HG02571 (cell line): ENCODE measurements at regions not wholly inside any gene's neighbourhood (a gene's known extent, or its start where the extent isn't known, plus 50 kb on each side); places are given as distances from the start of the nearest gene placed in this dataset.

ENCODE experiments used
- ATAC-seq: cut with Tn5 transposase; IDR thresholded peaks from one replicate; pipeline ENCODE4 v1.9.1; 2021; ENCODE audit warnings: mild to moderate bottlenecking, moderate library complexity; ENCODE audit not compliant: unreplicated experiment

- no peak for ATAC-seq
Observed at GRCh38 chr1:193524021-193524420, 337.6 kb upstream of the B3GALT2 start.

GRCh38 chr1:193520472-193520871, 334.1 kb upstream of the B3GALT2 start:
- ATAC-seq = no peak

GRCh38 chr1:193519922-193520321, 333.5 kb upstream of the B3GALT2 start:
- ATAC-seq = no peak

- ATAC-seq = no peak
Observed at GRCh38 chr1:193516755-193517388, 330.5 kb upstream of the B3GALT2 start.

- ATAC-seq = no peak
Observed at GRCh38 chr1:193514397-193514796, 328.0 kb upstream of the B3GALT2 start.

GRCh38 chr1:193513032-193513431, 326.6 kb upstream of the B3GALT2 start:
- ATAC-seq = no peak

GRCh38 chr1:193504920-193505319, 318.5 kb upstream of the B3GALT2 start:
- no peak for ATAC-seq

- no peak for ATAC-seq
Observed at GRCh38 chr1:193498088-193498655, 311.8 kb upstream of the B3GALT2 start.

GRCh38 chr1:193494368-193494767, 308.0 kb upstream of the B3GALT2 start:
- no peak for ATAC-seq

GRCh38 chr1:193489191-193489590, 302.8 kb upstream of the B3GALT2 start:
- ATAC-seq = no peak

- no peak for ATAC-seq
Observed at GRCh38 chr1:193487722-193488121, 301.3 kb upstream of the B3GALT2 start.

- no peak for ATAC-seq
Observed at GRCh38 chr1:193486671-193487229, 300.3 kb upstream of the B3GALT2 start.

GRCh38 chr1:193480755-193481154, 294.3 kb upstream of the B3GALT2 start:
- ATAC-seq = no peak

GRCh38 chr1:193479187-193479586, 292.8 kb upstream of the B3GALT2 start:
- peak; percentile 91 for ATAC-seq

- ATAC-seq = no peak
Observed at GRCh38 chr1:193476748-193477147, 290.3 kb upstream of the B3GALT2 start.

- no peak for ATAC-seq
Observed at GRCh38 chr1:193473932-193474331, 287.5 kb upstream of the B3GALT2 start.

GRCh38 chr1:193472838-193473398, 286.5 kb upstream of the B3GALT2 start:
- ATAC-seq = no peak

- ATAC-seq = no peak
Observed at GRCh38 chr1:193472430-193472829, 286.0 kb upstream of the B3GALT2 start.

- ATAC-seq = no peak
Observed at GRCh38 chr1:193471981-193472380, 285.6 kb upstream of the B3GALT2 start.

GRCh38 chr1:193463326-193463932, 277.0 kb upstream of the B3GALT2 start:
- no peak for ATAC-seq

- no peak for ATAC-seq
Observed at GRCh38 chr1:193462629-193463320, 276.4 kb upstream of the B3GALT2 start.
